HG03066 (cell line): ENCODE measurements at regions not wholly inside any gene's neighbourhood (a gene's known extent, or its start where the extent isn't known, plus 50 kb on each side); places are given as distances from the start of the nearest gene placed in this dataset.

Source experiments
- ATAC-seq: cut with Tn5 transposase; IDR thresholded peaks from one replicate; pipeline ENCODE4 v1.9.1; 2021; ENCODE audit warnings: low read depth; ENCODE audit not compliant: unreplicated experiment

GRCh38 chr10:78310481-78311080 lies 276.9 kb downstream of the RPS24 start:
- ATAC-seq: no peak

- no peak for ATAC-seq
Observed at GRCh38 chr10:78312197-78313047, 278.8 kb downstream of the RPS24 start.

DNA sequence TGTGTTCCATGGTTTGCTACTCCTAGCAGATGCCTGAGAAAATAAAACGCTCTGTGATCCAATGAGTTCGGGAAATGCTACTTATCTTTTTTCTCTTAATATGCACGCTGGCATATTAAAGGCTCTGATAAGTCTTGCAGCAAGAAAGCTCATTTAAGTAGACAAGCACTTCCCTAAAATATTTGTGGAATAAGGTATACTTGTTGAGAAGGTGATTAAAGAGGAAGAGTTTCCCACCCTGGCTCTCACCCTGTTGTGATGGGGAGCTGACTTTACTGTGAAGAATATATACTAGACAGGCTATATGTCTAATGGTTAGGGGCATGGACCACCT lies 279.4 kb downstream of the RPS24 start:
- ATAC-seq: no peak

DNA sequence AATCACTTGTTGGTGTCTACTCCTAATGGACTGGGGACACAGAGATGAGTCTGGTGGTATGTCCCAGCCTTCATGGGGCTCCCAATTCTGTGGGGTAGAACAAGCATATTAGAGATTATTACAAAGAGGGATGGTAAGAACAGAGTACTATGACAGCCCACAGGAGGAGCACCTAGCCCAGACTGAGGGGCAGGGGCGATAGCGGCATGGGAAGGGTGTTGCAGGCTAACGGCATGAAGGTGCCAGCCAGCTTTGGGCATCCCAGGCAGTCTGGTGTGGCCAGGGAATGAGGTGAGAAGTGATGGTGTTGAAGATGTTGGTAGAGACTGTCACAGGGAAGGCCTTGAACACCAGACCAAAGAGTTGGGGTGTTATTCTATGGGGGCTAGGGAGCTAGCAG lies 280.0 kb downstream of the RPS24 start:
- no peak for ATAC-seq

DNA sequence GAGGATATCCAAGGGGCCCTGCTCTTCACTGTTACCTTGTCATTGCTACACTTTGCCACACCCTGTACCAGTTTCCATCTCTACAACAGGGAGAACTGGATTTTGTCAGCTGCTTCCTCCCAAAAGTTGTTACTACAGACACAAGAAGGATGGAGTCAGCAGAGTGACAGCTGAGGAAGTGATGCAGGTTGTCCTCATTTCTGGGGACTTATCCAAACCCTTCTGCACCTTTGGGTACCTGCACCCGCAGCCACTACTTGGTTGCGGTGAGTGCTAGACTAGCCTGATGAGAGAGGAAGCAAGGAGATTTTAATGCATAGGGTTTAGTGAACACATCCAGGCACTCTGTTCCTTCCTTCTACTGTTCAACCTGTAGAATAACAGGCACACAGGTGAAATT lies 281.0 kb downstream of the RPS24 start:
- no peak for ATAC-seq

- no peak for ATAC-seq
Observed at GRCh38 chr10:78316451-78316931, 282.8 kb downstream of the RPS24 start.

- no peak for ATAC-seq
Observed at GRCh38 chr10:78318305-78318704, 284.6 kb downstream of the RPS24 start.

GRCh38 chr10:78319371-78319770 lies 285.7 kb downstream of the RPS24 start:
- ATAC-seq: no peak

GRCh38 chr10:78319841-78320240 lies 286.2 kb downstream of the RPS24 start:
- no peak for ATAC-seq

DNA sequence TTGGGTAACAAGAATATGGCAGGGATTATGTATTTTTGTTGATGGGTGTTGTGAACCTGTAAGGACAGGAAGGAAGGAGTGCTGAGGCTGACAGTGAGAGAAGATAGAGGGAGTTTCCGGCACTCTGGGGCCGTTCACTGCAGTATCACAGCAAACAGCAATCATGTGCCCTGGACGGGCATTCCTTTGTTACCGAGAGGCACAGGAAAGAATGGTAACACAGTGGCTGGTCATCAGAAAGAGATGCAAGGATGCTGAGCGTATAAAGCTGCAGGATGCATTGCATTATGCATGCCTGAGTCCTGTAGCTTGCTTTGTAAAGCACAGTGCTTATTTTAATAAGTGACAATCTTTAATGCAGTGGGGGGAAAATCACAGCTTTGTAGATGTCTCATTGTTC lies 286.8 kb downstream of the RPS24 start:
- no peak for ATAC-seq

GRCh38 chr10:78321000-78321399 lies 287.3 kb downstream of the RPS24 start:
- no peak for ATAC-seq

DNA sequence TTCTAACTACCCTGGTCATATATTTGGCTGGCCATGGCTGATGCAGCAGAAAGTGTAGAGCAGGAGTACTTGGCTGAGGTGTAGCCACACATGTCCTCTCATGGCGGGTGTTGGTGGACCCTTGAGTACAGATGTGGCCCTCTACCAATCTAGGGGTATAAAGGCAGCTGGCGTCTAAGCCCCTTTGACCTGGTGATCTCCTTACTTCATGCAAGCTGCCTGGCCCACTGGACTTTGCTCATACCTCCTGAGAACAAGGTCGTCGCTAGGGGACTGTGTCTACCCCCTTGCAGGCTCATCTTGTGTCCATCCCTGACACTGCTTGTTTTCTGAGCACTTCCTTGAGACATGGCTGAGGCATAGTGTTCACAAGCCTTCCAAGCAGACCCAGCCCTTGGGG lies 287.8 kb downstream of the RPS24 start:
- no peak for ATAC-seq

DNA sequence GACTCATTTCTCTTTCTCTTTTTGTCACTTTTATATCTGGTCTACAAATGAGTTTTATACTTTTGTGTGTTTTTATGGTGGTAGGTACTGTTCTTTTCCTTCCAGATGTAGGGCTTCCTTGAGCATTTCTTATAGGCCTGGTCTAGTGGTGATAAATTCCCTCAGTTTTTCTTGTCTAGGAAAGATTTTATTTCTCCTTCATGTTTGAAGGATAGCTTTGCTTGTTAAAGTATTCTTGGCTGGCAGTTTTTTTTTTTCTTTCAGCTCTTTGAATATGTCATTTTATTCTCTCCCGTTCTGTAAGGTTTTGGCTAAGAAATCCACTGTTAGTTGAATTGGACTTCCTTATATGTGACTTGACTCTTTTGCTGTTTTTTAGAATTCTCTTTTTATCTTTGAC lies 292.7 kb downstream of the RPS24 start:
- ATAC-seq: no peak

DNA sequence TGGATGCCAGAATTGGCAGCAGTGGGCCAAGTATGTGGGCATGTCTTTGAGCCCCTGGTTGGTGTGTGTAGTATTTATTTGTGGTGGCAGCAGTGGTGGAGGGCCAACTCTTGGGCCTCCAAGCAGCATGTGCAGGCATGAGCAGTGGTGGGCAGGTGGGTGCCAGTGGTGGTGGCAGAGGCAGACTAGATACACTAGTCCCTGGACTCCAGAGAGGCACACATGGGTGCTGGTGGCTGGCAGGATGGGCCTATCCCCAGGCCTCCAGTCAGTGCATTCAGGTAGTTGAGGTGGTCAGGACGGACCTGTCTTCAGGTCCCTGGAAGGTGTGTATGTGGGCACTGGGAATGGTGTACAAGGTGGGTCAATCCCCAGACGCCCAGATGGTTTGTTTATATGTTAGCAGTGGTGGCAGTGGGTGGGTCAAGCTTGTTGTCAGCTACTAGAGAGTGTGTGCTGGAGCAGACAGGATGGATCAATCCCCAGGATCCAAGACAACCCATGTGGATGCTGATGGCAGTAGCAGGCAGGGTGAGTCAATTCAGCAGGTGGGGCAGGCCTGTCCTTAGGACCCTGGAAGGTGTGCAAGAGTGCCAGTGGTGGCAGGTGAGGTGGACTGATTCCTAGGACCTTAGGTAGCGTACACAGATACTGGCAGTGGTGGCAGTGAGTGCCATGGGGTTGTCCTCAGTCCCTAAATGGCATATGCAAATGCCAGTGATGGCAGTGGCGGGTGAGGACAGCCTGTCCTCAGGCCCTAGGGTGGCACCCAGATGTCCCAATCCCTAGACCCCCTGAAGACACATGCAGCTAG lies 294.3 kb downstream of the RPS24 start:
- ATAC-seq: no peak

DNA sequence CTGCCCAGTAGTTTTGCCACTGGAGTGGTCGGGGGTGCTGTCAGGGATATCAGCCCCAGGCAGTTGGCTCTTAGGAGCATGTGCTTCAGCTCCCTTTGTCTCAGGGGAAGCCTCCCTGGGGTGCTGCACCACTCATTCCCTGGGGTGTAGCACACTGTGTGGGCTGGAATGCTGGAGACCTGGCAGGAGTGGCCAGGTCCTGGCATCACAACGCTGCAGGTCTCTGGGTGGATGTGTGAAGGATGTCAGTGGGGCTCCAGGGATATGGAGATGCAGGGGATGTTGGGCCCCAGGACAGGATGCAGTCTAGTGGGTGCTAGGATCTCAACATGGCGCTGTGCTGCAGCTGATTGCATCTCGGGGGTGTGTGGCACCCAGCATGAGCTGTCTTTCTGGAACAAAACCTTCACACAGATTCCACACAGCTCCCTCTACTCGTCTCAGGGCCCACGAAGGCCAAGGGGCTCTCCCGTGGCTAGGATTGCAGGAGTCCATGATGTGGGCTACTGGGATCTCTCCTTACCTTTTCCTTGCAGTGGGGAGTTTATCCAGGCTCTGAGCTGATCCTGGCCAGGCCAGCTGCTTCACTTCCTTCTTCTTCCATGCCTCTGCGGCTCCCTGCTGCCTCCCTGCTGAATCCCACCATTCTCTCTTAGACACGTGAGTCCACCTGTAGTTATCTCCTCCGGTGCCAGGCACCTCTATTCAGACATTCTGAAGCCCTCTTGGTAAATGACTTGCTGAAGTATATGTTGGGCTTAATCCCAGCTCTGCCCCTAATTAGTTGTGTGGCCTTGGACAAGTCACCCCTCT lies 295.1 kb downstream of the RPS24 start:
- no peak for ATAC-seq

DNA sequence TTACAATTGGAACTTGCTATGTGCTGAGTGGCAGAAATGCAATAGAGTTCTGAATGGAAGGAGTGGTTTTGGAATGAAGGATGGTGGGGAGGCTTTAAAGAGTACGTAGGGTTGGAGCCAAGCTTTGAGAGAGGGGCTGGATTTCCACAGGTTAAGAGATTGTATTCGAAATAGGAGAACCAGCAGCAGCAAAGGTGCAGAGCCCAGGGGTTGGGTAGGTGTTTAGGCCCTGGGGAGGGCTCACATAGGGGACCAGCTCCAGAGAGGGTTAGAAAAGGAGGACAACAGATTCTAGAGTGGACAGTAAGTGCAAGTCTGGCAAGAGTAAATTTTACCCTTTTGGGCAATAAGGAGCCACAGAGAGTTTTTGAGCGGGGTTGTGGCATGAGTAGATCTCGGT lies 297.2 kb downstream of the RPS24 start:
- no peak for ATAC-seq

DNA sequence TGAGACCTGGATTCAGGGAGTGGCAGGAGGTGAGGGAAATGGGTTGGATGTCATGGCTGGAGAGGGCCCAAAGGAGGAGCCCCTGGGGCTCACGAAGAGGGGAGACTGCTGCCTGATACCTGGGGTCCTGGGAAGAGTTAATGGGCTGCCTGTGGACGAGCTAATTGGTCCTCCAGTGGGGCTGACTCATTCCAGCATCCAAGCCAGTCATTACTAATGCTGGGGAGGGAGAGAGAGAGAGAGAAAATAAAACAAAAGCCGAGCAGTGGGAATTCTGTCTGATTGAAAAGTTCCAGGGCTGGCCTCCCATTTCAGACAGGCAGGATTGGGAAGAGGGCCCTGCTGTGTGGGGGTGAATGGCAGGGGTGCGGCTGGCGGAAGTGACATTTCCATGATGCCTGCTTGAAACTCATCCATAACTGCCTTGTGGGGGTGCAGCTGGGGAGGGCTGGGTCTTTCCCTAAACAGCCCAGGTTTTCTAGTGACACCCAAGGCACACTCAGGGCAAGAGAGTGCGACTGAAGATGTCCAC lies 297.8 kb downstream of the RPS24 start:
- ATAC-seq: no peak

- ATAC-seq: no peak
Observed at GRCh38 chr10:78332012-78332411, 298.3 kb downstream of the RPS24 start.

GRCh38 chr10:78332657-78333056 lies 299.0 kb downstream of the RPS24 start:
- no peak for ATAC-seq

GRCh38 chr10:78333362-78334143 lies 299.9 kb downstream of the RPS24 start:
- no peak for ATAC-seq
